GM19397 (cell line): ENCODE measurements at regions not wholly inside any gene's neighbourhood (a gene's known extent, or its start where the extent isn't known, plus 50 kb on each side); places are given as distances from the start of the nearest gene placed in this dataset.

Experiments
- ATAC-seq: cut with Tn5 transposase; IDR thresholded peaks from one replicate; pipeline ENCODE4 v1.9.1; 2021; ENCODE audit warnings: mild to moderate bottlenecking, moderate library complexity; ENCODE audit not compliant: unreplicated experiment

DNA sequence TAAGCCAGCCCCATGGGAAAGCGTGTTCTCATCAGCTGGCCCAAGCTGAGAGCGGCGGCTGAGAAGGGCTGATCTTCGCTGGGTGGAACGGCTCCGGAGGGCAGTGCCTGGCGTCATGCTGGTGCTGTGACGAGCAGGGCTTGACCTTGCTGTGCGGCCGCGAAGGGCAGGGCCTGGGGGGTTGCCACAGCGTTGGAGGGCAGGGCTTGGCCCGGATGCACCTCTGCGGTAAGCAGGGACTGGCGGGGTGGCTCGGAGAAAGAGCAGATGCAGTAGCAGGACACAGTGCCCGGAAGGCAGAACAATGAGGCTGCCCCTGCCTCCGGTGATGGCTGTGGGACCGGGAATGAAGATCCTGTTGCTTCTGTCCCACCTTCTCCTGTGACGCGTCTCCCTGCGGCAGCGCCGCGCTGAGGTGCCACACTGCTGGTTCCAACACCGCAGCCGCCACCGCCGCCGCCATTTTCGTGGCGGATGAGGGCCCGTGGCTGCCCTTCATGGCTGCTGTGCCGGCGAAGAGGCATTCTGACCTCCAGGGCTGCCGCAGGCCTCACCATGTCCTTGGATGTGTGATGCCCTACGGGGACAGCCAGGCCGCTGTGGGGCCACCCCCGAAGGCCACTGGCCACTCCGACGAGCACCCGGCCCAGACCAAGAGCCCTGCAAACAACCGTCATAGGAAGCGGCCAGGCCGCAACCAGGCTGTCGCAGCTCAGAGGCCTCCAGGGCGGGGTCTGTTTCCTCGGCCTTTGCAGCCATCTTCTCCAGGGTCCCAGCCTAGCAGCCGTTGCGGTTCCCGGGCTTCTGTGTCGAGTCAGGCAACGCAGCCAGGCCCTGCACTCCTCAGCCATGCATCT, 890.5 kb upstream of the CTNND2 start:
- ATAC-seq = no peak

DNA sequence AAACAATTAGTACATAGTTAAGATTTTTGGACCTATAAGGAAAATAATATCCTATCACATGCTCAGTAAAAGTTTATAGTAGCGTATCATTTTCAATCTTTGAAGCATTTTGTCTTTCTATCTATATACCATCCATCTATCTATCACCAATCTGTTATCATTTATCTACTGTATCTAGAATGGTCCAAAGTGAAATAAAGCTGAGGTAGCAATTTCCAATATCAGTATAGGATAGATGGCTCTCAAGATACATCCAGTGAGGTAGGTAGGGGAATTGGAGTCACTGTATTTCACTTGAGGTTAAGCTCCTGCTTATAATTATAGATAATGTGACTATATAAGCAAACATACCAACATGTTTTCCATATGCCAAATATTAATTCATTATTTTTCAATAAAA, 889.1 kb upstream of the CTNND2 start:
- no peak for ATAC-seq

DNA sequence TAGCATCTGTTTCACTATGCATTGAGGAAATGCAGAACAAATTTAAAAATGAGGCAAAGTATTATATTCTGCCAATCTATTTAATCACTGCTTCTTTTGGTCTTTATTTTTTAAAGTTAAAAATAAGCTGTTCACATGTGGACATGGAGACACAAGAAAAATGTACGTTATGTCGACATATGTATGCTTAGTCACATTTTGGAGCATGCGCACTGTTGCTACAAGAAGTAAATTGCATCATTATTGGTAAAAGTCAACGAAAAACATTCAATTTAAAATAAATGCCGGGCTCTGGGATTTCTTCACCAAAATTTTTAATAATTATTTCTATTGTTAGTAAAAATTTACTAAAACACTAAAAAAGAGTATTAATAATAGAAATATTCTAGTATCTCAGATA, 876.3 kb upstream of the CTNND2 start:
- no peak for ATAC-seq

DNA sequence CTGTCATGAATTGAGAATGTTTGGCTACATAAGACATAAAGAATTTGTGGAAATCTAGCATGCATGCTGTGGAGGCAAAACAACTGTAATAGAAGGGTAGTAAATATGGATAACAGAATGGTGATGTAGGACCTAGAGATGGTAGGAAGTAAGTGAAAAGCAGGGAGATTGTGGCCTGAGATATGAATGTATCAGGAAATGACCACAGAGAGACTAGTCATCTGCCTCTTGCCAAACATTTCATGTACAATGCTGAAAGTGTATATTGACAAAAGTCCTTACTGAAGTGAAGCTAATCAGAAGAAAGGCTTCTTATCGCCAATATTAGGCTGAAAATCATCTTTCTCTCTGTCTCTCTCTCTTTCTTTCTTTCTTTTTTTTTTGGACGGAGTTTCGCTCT, 873.1 kb upstream of the CTNND2 start:
- no peak for ATAC-seq

DNA sequence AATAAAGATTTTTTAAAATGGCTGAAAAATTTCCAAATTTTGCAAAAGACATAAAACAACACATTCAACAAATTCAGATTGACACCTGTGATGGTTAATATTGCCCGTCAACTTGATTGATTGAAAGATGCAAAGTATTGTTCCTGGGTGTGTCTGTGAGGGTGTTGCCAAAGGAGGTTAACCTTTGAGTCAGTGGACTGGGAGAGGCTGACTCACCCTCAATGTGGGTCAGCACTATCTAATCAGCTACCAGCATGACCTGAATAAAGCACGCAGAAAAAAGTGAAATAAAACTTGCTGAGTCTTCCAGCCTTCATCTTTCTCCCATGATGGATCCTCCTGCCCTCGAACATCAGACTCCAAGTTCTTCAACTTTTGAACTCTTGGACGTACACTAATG, 868.0 kb upstream of the CTNND2 start:
- ATAC-seq = no peak

DNA sequence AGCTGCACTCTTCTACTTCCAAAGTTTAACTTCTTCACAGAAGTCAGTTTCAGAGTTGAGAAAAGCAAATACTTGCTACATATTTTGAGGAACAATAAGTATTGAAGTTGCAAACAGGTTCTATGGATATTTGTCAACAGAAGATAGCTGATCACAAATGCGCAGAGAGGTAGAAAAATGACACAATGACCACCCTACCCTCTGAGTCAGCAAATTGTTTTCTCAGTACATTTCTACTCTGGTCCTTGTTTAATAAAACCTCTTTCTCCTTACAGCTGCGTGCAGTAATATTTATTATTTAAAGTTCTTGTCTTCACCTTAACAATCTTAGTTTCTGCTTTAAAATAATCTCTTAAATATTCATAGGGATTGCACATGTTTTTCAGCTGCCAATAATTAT, 855.1 kb upstream of the CTNND2 start:
- ATAC-seq = no peak

DNA sequence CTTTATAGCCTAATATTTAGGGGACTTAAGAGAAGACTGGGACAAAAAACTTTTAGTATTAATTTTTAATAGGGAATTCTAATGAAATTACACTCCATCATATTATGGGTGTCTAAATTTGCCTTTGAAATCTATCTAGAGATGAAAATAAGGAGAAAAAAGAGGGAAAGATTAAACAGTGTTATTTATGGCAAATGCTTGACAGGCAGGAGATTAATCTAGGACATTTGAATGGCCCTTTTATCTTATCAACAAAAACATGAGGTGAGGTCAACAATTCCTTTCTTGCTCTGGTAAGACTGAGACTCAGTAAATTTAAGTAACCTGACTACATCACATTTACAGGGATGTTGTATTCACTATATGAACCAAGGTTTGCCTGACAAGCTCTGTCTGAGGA, 852.8 kb upstream of the CTNND2 start:
- ATAC-seq = no peak

DNA sequence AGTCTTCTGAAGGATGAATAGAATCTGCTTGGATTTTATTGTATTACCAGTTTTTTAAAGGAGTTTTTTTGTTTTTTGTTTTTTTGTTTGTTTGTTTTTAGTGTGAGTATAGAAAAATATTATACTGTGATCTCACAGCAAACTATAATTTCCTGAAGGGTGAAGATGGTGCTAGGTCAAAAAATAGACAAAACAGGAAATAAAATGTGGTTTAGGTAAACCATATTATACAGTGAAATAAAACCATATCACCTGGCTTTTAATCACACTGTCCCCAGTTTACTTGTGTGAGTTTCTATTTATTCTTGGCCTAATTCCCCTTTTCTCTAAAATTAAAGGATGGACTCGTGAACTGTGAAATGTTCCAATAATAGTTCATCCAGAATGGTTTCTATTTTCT, 841.3 kb upstream of the CTNND2 start:
- no peak for ATAC-seq

DNA sequence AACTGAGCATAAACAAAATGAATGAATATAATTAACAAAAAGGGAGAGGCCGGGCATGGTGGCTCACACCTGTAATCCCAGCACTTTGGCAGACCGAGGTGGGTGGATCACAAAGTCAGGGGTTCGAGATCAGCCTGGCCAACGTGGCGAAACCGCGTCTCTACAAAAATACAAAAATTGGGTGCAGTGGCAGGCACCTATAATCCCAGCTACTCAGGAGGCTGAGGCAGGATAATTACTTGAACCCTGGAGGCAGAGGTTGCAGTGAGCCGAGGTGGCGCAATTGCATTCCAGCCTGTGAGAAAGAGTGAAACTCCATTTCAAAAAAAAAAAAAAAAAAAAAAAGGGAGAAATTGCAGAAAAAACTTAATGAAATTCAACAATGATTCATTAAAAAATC, 839.3 kb upstream of the CTNND2 start:
- no peak for ATAC-seq

DNA sequence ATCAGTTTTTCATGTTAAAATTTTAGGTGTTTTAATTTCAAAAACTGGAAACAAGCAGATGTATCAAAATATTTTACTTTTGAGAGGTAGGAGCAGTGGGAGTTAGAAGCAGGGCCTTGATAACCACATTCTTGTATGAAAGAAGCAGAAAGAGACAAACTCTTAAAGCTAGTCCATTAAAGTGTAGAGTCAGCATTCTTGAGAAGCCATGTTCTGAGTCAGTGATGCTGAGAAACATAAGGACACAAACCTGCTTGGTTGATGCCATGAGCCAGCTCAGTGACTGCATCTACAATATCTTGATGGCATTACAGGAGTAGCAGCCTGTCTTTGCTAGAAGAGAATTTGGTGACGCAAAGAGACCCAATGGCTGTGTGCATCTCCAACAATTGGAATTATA, 826.1 kb upstream of the CTNND2 start:
- no peak for ATAC-seq

DNA sequence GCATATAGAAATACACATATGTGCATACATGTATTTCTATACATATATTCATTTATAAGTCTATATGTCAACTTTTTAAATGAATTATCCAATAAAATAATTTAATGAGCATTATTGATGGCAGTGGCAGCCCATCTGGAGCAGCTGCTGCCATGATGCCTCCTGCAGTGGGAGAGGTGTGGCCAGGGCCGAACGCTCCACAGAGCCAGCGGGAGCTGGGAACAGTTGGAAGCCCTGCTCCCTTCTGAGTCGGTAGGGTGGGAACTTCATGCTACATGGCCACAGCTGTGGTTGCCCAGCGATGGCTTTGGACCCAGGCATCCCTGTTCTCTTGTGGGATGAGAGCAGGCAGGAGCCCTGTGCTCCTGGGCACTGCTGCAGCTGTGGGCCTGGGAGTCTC, 812.4 kb upstream of the CTNND2 start:
- ATAC-seq = no peak

DNA sequence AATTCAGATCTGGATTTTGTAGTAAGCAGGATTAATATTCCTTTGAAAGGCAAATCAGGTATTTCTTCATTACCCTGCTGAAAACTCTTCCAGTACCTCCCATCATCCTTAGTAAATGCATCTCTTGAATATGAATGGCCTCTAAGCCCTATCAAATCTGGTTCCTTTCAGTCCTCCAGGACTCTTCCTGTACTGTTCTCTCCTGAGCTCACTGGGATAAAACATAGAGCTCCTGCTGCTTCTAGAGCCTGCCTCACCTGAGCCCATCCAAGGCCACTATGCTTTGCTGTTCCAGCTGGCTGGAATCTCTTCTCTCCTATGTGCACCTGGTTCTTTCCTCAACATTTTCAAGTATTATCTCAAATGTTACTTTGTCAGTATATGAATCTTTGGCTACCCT, 803.3 kb upstream of the CTNND2 start:
- ATAC-seq = no peak

DNA sequence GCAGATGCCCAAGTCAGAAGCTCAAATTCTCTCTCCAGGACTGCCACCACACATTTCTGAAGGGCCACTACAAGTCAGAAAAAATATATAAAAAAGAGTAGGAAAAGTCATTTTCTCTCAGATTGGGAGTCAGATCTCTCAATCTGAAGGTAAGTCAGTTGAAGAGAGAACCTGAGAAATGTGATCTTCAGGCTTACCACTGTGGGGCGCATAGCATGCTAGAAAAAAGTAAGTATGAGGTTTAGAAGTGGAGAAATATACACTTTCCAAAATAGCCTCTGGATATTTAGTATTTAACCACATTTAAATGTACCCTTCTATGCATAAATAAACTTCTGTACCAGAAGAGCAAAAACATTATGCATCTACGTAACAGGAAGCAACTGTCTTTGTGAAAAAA, 800.7 kb upstream of the CTNND2 start:
- ATAC-seq = no peak

DNA sequence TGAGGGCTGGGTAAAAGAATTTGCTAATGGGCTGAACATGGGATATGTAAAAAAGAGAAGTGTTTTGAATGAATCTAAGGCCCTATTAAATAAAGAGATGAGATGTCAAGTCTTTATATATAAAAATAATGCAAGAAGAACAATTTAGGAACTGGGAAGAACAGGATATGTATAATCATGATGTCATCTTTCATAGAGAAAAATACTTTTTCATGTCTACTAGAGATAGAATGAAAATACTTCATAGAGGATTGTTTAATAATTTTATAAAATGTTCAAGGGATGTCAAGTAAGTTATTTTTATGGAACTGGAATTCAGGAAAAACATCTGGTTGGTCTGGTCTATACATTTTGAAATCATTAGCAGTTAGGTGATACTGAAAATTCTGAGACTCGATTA, 799.0 kb upstream of the CTNND2 start:
- no peak for ATAC-seq

DNA sequence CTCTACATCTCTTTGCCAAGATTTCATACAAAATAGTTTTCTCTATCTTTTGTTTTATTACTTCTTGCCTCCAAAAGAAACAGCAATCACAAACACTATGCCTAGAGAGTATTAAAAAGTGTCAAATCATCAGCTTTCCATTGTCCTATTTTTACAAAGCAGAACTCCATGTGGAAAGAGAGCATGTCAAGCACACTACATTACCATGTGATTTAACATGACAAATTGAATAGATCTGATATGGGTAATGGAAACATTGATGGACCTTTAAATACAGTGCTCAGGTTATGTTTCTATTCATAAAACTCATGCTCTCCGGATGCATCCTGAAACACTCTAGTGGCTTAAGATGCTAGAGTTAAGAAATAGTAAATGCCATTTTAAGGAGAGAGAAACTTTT, 791.4 kb upstream of the CTNND2 start:
- ATAC-seq = no peak

DNA sequence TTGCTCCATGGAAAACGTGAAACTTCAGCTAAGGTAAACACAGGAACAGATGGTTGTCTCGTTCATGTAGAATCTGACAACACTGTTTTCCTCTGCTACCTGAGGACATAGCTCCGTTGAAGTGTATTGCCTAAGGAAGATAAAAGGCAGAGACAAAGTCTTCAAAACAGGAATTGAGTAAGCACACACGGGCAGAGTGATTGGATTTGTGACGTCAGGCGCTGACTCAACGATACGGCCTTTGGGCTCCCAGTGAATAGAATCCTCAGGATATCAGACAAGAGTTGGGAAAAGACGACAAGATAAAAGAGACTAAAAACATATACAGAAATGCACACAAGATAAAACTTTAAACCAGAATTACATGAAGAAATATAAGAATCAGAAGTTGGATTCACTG, 787.1 kb upstream of the CTNND2 start:
- ATAC-seq = no peak

DNA sequence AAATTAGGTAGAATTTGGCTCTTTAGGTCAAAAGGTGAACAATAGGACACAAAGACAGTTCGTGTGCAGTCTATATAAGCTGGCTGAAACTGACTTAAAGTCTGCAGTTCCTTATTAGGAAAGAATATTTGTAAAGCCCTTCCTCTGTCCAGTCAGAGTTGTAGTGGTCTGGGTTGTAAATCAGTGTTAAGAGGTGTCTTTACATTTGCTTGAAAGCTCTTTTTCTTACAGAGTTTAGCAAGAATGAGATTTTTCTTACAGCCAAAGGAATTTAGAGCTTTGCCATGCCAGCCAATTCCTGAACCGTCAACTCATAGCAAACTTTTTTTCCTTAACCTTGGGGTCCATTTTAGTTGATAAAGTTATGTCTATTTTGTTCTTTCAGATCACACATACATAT, 786.1 kb upstream of the CTNND2 start:
- ATAC-seq = no peak

DNA sequence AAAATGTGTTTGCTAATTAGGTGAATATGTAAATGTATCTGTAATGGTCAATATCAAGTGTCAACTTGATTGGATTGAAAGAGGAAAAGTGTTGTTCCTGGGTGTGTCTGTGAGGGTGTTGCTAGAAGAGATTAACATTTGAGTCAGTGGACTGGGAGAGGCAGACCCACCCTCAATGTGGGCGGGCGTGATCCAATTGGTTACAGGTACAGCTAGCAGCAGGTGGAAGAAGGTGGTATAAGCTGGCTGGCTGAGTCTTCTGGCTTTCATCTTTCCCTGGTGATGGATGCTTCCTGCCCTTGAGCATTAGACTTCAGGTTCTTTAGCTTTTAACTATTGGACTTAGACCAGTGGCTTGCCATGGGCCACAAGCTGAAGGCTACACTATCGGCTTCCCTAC, 779.0 kb upstream of the CTNND2 start:
- ATAC-seq = no peak

DNA sequence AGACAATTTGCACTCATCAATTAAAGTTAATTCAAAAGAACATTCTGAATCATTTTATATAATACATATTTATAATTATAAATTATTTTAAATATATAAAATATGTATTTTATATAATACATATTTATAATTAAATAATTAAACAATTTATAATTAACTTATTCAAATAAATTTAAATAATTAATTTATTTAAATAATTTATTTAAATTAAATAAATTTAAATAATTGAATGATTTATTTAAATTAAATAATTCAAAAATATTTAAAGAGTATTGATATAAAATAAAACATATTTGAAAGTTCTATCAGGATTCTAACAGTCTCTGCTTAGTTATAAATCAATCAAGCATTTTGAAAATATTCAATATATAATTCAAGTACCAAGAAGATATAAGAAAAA, 775.5 kb upstream of the CTNND2 start:
- ATAC-seq = no peak

DNA sequence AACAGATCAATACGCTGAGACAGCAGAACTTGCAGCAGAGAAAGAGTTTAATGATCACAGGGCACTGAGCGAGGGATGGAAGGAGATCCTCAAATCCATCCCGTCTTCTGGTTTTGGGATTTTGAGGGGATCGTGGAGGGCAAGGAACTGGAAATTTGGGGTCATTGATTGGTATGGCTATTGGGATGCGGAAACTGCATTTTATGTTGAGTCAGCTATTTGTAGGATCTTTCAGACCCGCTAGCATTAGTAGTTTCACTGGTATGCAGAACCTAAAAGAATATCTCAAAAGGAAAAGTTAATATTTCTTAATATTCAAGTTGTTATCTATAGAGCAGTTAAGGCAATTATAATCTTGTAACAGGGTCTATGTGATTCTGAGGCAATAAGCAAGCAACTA, 771.7 kb upstream of the CTNND2 start:
- no peak for ATAC-seq

DNA sequence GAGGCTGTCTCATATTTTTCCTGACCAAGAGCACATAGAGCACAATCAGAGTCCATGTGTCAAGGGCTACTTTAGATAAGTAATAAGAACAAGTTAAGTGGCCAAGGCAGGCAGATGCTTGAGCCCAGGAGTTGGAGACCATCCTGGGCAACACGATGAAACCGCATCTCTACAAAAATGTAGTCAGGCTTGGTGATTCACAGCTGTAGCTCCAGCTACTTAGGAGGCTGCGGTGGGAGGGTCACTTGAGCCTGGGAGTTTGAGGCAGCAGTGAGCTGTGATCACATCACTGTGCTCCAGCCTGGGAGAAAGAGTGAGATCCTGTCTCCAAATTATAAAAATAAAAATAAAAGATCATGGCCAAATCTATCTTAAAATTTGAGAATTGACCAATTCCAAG, 767.9 kb upstream of the CTNND2 start:
- ATAC-seq = no peak

DNA sequence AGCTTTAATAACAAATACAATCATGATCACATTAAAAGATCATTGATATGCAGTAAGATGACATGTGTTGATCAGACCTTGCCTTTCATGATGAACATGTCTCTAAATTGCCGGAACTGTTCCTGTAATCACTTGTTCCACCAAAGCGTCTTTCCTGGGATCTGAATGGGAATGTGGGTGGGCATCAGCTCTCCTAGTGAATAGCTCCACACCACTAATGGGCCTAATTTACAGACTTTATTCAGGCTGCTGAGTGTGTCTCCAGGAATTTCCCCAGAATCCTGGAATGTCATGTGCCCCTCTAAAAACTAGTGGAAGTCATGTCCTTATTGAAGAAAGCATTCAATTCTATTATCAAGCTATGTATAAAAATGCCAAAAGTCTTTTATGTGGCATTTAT, 765.1 kb upstream of the CTNND2 start:
- ATAC-seq = no peak

DNA sequence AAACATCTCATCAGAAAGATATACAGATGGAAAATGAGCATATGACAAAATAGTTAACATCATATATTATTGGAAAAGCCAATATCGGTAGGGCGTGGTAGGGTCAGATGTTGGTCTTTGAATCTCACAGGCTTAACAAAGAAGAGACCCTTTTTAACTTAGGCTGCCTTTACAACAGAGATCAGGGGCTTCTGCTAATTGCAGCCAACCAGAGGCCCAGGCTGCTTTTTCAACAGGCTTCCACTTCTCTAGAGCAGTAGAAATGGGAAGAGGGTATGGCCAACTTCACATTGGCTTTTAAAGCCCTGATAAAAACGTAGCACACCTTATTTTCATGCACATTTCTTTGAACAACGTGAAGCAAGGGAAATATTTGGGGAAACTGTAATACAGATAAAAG, 764.3 kb upstream of the CTNND2 start:
- ATAC-seq = no peak
